HG02623 (cell line): ENCODE measurements at regions not wholly inside any gene's neighbourhood (a gene's known extent, or its start where the extent isn't known, plus 50 kb on each side); places are given as distances from the start of the nearest gene placed in this dataset.
"Not testable (repeated sequence)": the region's sequence is repeated elsewhere in the genome, so short reads cannot be mapped to it uniquely, and the experiment has no call there.

Source experiments
- ATAC-seq: cut with Tn5 transposase; IDR thresholded peaks from one replicate; pipeline ENCODE4 v1.9.1; 2021; ENCODE audit warnings: moderate library complexity; ENCODE audit not compliant: unreplicated experiment

- no peak for ATAC-seq
These were observed 132.1 kb upstream of the NEIL3 start for GRCh38 chr4:177177541-177178081.

GRCh38 chr4:177178246-177178645 lies 131.4 kb upstream of the NEIL3 start:
- ATAC-seq: no peak

GRCh38 chr4:177182166-177182565 lies 127.5 kb upstream of the NEIL3 start:
- no peak for ATAC-seq

- no peak for ATAC-seq
These were observed 126.9 kb upstream of the NEIL3 start for GRCh38 chr4:177182728-177183127.

- ATAC-seq: no peak
These were observed 124.5 kb upstream of the NEIL3 start for GRCh38 chr4:177185151-177185550.

GRCh38 chr4:177185579-177185978 lies 124.1 kb upstream of the NEIL3 start:
- no peak for ATAC-seq

GRCh38 chr4:177187371-177187770 lies 122.3 kb upstream of the NEIL3 start:
- no peak for ATAC-seq

GRCh38 chr4:177190995-177191580 lies 118.6 kb upstream of the NEIL3 start:
- ATAC-seq: no peak

GRCh38 chr4:177191586-177191985 lies 118.1 kb upstream of the NEIL3 start:
- ATAC-seq: no peak

- ATAC-seq: no peak
These were observed 117.7 kb upstream of the NEIL3 start for GRCh38 chr4:177191991-177192390.

- not testable (repeated sequence) for ATAC-seq
These were observed 116.5 kb upstream of the NEIL3 start for GRCh38 chr4:177193024-177193715.

GRCh38 chr4:177194906-177195305 lies 114.8 kb upstream of the NEIL3 start:
- no peak for ATAC-seq

GRCh38 chr4:177196615-177197014 lies 113.1 kb upstream of the NEIL3 start:
- no peak for ATAC-seq

GRCh38 chr4:177201614-177202013 lies 108.1 kb upstream of the NEIL3 start:
- no peak for ATAC-seq

- ATAC-seq: no peak
These were observed 105.5 kb upstream of the NEIL3 start for GRCh38 chr4:177204126-177204525.

GRCh38 chr4:177214935-177215334 lies 94.7 kb upstream of the NEIL3 start:
- no peak for ATAC-seq

GRCh38 chr4:177220376-177220775 lies 89.3 kb upstream of the NEIL3 start:
- no peak for ATAC-seq

- no peak for ATAC-seq
These were observed 86.9 kb upstream of the NEIL3 start for GRCh38 chr4:177222781-177223180.

GRCh38 chr4:177225605-177226004 lies 84.1 kb upstream of the NEIL3 start:
- peak; percentile 71 for ATAC-seq

GRCh38 chr4:177227636-177228035 lies 82.0 kb upstream of the NEIL3 start:
- no peak for ATAC-seq

- ATAC-seq: no peak
These were observed 81.1 kb upstream of the NEIL3 start for GRCh38 chr4:177228599-177228998.

GRCh38 chr4:177229331-177229730 lies 80.3 kb upstream of the NEIL3 start:
- no peak for ATAC-seq

- ATAC-seq: no peak
These were observed 77.2 kb upstream of the NEIL3 start for GRCh38 chr4:177232473-177232872.
